A673 (cell line): ENCODE measurements at regions not wholly inside any gene's neighbourhood (a gene's known extent, or its start where the extent isn't known, plus 50 kb on each side); places are given as distances from the start of the nearest gene placed in this dataset.
"Not testable (repeated sequence)": the region's sequence is repeated elsewhere in the genome, so short reads cannot be mapped to it uniquely, and the experiment has no call there.

Source experiments
- BruUV-seq: library from RNA; stranded (reverse); fragments of 400-500 nt; replicated peaks from 2 replicates; lab custom pipeline; 2021; lab: Mats Ljungman, UMichigan
- CTCF ChIA-PET: fragments of 300-600 bp; sonication (Branson Sonifier 250); formaldehyde crosslinking; loops from one replicate; lab custom pipeline; 2022; ENCODE audit warnings: antibody characterized with exemption; lab: Charles Lee
- POLR2A ChIA-PET: fragments of 300-600 bp; sonication (Branson Sonifier 250); formaldehyde crosslinking; loops from one replicate; lab custom pipeline; 2022; ENCODE audit warnings: antibody characterized with exemption; ENCODE audit not compliant: low non-redundant PET; lab: Charles Lee
- DNase-seq: peaks from one replicate; pipeline ENCODE4 v3.0.0-alpha.2; 2015; ENCODE audit warnings: low spot score
- H3K27ac ChIP-seq: fragments of 200-600 bp; sonication (generic); 2 replicates; pipeline ENCODE4 v1.5.1; 2016; ENCODE audit warnings: mixed run types, low read depth, mild to moderate bottlenecking, mixed read lengths, antibody characterized with exemption, low read length; ENCODE audit not compliant: poor library complexity, severe bottlenecking
- H3K27me3 ChIP-seq: fragments of 200-600 bp; sonication (generic); replicated peaks from 2 replicates; pipeline ENCODE4 v1.6.1; 2017; ENCODE audit warnings: mixed run types, low read depth, mild to moderate bottlenecking, mixed read lengths, antibody characterized with exemption, low read length; ENCODE audit not compliant: insufficient read depth, poor library complexity
- H3K36me3 ChIP-seq: fragments of 200-600 bp; sonication (generic); 2 replicates; pipeline ENCODE4 v1.6.1; 2016; ENCODE audit warnings: mixed run types, mild to moderate bottlenecking, mixed read lengths, antibody characterized with exemption, low read length; ENCODE audit not compliant: insufficient read depth, poor library complexity, severe bottlenecking
- H3K4me1 ChIP-seq: fragments of 200-600 bp; sonication (generic); 2 replicates; pipeline ENCODE4 v1.6.1; 2017; ENCODE audit warnings: mixed run types, mild to moderate bottlenecking, mixed read lengths, antibody characterized with exemption, low read length; ENCODE audit not compliant: insufficient read depth, poor library complexity, severe bottlenecking
- H3K4me3 ChIP-seq: fragments of 200-600 bp; sonication (generic); 2 replicates; pipeline ENCODE4 v1.5.1; 2016; ENCODE audit warnings: low read depth, mixed run types, mild to moderate bottlenecking, mixed read lengths, low read length; ENCODE audit not compliant: poor library complexity, severe bottlenecking
- H3K9me3 ChIP-seq: fragments of 200-600 bp; sonication (generic); 2 replicates; pipeline ENCODE4 v1.6.1; 2016; ENCODE audit warnings: mixed run types, low read depth, mild to moderate bottlenecking, mixed read lengths, antibody characterized with exemption, low read length; ENCODE audit not compliant: poor library complexity, severe bottlenecking
- EZH2 ChIP-seq: fragments of 200-600 bp; sonication (generic); IDR thresholded peaks from 2 replicates; pipeline ENCODE4 v1.6.1; 2017; ENCODE audit warnings: borderline replicate concordance, low read depth, mild to moderate bottlenecking, mixed read lengths, antibody characterized with exemption, low read length; ENCODE audit not compliant: poor library complexity, severe bottlenecking
- intact Hi-C: fragments of 100-400 bp; cut with micrococcal nuclease; formaldehyde crosslinking; loops from one replicate; pipeline ENCODE4 v1.10.0; 2022; ENCODE audit not compliant: unreplicated experiment
- TF ChIP-seq, protein P1 (sequence below): fragments of 300-800, 200-600 bp; sonication (generic); conservative IDR thresholded peaks from 2 replicates; pipeline ENCODE4 v1.5.1; 2017; ENCODE audit warnings: low read depth, mild to moderate bottlenecking, antibody characterized with exemption, low read length, moderate library complexity, mixed read lengths

DNA sequence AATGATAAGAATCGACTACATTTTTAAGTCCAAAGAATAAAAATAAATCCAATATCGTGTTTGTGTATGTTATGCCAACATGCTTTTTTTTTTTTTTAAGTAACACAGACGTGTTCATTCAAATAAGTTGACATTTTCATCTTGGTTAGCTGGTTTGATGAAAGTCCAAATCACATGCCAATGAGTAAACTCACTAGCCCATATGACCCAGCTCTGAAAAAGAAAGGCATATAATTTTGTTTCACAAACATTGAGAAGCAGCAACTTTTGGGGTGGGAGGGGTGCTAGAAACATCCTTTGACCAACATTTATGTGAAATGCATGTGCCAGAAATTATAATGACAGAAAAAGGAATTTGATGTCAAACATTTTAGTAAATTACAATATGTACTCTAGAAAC is 61.6 kb upstream of the SPP1 start:
- no TSS peak for BruUV-seq
- intact Hi-C loops = no loop called here
- CTCF ChIA-PET = no interaction called here
- no peak overlapping the region for H3K27ac ChIP-seq
- no peak for DNase-seq
- H3K4me1 ChIP-seq = no peaks in the 10 kb centered on the region
- H3K9me3 ChIP-seq = no peaks in the 10 kb centered on the region
- no peak for TF ChIP-seq EZH2
- TF ChIP-seq, protein P1, sequence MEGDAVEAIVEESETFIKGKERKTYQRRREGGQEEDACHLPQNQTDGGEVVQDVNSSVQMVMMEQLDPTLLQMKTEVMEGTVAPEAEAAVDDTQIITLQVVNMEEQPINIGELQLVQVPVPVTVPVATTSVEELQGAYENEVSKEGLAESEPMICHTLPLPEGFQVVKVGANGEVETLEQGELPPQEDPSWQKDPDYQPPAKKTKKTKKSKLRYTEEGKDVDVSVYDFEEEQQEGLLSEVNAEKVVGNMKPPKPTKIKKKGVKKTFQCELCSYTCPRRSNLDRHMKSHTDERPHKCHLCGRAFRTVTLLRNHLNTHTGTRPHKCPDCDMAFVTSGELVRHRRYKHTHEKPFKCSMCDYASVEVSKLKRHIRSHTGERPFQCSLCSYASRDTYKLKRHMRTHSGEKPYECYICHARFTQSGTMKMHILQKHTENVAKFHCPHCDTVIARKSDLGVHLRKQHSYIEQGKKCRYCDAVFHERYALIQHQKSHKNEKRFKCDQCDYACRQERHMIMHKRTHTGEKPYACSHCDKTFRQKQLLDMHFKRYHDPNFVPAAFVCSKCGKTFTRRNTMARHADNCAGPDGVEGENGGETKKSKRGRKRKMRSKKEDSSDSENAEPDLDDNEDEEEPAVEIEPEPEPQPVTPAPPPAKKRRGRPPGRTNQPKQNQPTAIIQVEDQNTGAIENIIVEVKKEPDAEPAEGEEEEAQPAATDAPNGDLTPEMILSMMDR = no peak
- POLR2A ChIA-PET = no interaction called here
- H3K4me3 ChIP-seq = no peak overlapping the region
- H3K36me3 ChIP-seq = no peaks in the 10 kb centered on the region
- H3K27me3 ChIP-seq = no peaks in the 10 kb centered on the region

DNA sequence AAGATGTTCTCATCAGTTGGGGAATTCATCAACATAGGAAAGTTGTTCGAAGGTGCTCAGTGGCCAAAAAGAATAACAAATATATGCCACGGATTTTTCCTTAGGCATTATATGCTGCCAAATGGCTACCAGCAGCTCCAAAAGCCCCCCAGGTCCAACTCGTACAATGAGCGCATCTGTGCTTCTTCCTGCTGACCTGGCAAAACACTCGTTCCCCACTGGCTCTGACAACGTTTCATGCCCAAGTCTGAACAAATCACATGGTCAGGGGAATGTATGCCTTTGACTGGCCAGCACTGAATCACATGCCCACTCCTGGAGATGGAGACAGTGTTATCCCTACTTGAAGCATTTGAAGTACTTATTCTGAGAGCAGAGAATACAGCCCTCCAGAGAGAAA is 59.9 kb upstream of the SPP1 start:
- no peak for DNase-seq
- CTCF ChIA-PET = no interaction called here
- Histone ChIP-seq H3K4me1 (no peaks in the 10 kb centered on the region), H3K27me3 (no peaks in the 10 kb centered on the region), H3K4me3 (no peak overlapping the region), H3K27ac (no peak overlapping the region), H3K36me3 (no peaks in the 10 kb centered on the region), H3K9me3 (no peaks in the 10 kb centered on the region)
- intact Hi-C loops = no loop called here
- TF ChIP-seq, protein P1 = no peak
- TF ChIP-seq EZH2 = no peak
- POLR2A ChIA-PET = no interaction called here
- BruUV-seq = no TSS peak

DNA sequence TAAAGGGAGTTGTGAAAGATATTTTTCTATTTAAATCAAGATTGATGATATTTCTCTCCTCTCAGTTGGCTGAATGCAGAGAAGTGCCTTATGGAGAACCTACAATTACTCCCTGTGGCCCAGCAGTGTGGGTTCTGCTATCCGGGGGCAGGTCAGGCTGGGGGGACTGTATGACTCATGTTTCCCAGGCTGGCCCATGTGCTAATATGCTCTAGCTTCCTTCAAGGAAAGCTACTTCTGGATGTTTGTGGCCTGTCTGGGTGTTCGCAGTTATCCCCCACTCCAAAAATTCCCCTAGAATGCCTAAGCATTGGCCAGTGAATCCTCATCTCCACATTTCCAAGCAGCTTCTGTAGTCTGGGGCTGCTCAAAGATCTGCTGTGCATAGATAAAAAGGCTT is 58.9 kb upstream of the SPP1 start:
- H3K27ac ChIP-seq = no peak overlapping the region
- intact Hi-C loops = no loop called here
- H3K4me1 ChIP-seq = no peaks in the 10 kb centered on the region
- H3K36me3 ChIP-seq = no peaks in the 10 kb centered on the region
- BruUV-seq = no TSS peak
- ChIA-PET POLR2A (no interaction called here), CTCF (no interaction called here)
- H3K27me3 ChIP-seq = no peaks in the 10 kb centered on the region
- H3K9me3 ChIP-seq = no peaks in the 10 kb centered on the region
- no peak for TF ChIP-seq EZH2
- TF ChIP-seq, protein P1 = no peak
- DNase-seq = no peak
- H3K4me3 ChIP-seq = no peak overlapping the region

DNA sequence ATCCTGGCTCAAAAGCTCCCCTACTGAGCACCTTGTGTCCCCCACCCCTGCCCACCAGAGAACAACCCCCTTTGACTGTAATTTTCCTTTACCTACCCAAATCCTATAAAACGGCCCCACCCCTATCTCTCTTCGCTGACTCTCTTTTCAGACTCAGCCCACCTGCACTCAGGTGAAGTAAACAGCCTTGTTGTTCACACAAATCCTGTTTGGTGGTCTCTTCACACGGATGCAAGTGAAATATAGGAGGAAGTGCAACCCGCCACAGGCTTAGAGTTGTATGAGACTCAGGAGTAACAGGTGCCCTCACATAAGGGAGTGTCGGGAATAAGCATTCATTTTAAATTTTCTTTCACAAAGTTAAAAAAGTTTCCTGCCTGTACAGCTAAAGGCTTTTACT is 57.6 kb upstream of the SPP1 start:
- CTCF ChIA-PET, H3K27me3 ChIP-seq, intact Hi-C loops, BruUV-seq, H3K4me3 ChIP-seq, H3K27ac ChIP-seq, H3K36me3 ChIP-seq, H3K4me1 ChIP-seq, DNase-seq, POLR2A ChIA-PET, H3K9me3 ChIP-seq: not testable (repeated sequence)
